ENCODE measurements at regions not wholly inside any gene's neighbourhood (a gene's known extent, or its start where the extent isn't known, plus 50 kb on each side); places are given as distances from the start of the nearest gene placed in this dataset.
"Not testable (repeated sequence)": the region's sequence is repeated elsewhere in the genome, so short reads cannot be mapped to it uniquely, and the experiment has no call there.

DNA sequence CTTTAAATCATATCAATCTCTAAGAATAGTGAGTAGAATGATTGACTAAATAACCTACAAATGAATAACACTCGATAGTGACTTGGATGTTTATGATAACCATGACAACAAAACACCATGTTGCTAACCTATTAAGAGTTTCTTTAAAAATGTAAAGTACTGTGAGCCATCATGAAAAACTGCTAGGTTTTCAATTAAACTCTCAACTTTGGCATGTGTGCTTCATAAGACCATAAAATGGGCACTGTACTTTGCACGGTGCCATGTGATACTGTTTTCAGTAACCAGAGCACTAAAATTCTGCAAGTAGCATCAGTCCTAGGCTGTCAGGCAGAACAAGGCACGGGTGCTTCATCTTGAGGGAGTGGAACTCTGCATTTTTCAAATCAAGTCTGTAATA, 96.2 kb upstream of the TRIM77 start:
- FAIRE-seq (no peak), DNase-seq (ENCODE audit: low spot score) (no peak)

DNA sequence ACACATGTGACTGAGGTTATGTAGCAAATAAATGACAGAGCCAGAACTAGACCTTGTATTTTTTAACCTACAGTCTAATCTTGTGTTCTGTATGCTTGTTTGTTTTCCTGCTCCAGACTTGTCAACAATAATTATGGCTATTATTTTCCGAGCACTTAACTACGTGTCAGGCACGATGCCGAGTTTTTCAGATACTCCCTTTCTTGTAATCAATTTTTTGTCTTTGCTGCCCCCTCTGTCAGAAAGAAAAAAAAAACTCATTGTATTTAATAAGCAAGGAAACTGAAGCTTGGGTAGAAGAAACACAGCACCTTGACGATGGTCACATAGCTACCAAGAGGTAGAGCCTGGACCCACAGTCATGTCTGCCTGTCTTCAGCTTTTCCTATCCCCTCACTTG, 95.7 kb upstream of the TRIM77 start:
- not testable (repeated sequence) for DNase-seq (ENCODE audit: low spot score); FAIRE-seq

DNA sequence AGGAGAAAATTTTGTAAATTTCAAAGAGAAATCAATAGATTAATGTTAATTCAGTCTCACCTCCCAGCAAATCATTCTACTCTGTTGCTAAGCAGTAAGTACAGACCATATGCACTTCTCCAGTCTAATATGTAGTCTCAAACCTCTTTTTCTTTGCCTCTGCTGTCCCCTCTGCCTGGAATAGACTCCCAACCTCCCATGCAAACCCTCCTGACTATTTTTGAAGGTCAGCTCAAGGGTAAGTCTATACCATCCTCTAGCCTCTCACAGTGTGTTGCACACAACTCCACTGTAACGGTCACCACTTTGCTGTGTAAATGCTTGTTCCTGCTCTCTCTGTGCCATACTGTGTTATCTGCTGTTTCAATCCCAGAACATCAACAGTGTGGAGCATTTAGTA, 94.5 kb upstream of the TRIM77 start:
- FAIRE-seq; DNase-seq (ENCODE audit: low spot score): not testable (repeated sequence)

DNA sequence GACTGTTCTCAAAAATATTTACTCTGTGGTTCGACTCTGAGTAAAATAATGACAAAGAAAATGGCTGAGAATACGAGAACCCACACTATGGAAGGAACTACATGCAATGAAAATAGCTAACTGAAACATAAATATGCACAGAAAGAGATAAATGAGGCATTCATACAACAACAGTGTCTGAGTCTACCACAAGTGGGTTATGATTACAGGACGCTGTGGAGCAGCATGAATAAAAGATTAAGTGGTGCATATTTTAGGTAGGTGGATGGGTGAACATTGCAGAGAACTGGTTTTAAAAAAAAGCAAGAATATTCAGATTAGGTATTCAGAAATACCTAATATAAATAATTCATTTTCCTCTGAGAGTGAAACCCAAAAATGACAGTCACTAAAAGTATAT, 93.9 kb upstream of the TRIM77 start:
- DNase-seq (ENCODE audit: low spot score); FAIRE-seq: not testable (repeated sequence)

DNA sequence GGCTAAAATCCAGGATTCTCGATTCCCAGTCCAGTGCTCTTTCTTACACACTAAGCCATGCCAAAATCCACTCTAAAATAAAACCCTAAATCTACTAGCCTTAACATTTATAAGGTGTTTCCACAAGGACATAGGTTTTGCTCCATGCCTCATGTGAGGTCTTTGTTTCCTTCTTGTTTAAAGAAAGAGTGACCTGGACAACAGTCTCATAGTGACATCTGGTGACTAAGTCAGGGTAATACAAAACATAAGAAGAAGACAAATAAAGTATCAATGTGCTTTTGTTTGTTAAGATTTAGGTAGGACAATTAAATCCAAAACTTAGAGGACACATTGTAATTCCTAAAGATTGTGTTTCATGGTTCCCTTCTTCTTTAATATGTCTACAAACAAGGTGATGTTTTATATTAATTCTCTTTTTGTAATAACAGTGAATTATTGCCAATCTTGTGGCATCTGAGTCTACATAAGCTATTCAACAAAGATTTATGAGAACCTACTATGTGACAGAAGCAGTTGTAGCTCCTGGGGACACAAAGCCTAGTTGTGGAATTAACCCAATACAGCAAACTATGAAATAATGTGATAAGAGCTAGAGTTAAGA, 93.0 kb upstream of the TRIM77 start:
- not testable (repeated sequence) for DNase-seq (ENCODE audit: low spot score); FAIRE-seq

DNA sequence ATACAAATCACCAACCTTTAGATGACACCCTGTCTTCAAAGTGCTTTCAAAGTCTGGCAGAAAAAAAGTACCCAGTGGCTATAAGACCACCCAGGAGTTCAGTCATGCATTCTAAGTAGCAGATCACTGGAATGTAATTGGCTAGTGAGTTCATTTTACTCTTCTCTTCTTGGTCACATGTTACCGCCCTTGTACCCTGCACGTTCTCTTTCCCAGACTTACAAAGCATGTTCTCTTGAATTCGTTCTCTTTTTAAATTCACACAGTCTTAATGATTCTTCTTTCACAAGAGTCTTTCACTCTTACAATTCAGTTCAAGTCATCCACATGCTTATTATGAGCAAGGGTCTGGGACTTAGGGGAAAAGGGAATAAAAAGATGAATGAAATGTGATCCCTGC, 89.4 kb upstream of the TRIM77 start:
- not testable (repeated sequence) for FAIRE-seq; DNase-seq (ENCODE audit: low spot score)

DNA sequence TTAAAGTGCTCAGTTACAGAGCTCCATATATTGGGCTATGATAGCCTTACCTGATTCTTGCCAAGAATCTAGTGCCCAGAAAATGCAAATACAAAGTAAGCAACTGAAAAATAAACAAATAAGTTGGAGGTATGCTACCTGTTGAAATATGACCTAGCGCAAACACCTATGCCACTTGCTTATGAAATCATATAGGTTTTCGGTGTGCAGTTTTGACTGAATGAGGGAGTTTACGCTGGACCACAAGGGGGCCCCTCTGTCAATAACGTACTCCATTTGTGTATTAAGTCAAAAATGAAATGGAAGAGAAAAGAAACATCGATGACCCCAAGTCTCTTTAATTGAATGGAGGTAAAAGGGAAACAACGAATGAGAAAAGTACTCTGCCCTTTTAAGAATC, 84.9 kb upstream of the TRIM77 start:
- DNase-seq (ENCODE audit: low spot score) (peak; percentile 6), FAIRE-seq (no peak)

DNA sequence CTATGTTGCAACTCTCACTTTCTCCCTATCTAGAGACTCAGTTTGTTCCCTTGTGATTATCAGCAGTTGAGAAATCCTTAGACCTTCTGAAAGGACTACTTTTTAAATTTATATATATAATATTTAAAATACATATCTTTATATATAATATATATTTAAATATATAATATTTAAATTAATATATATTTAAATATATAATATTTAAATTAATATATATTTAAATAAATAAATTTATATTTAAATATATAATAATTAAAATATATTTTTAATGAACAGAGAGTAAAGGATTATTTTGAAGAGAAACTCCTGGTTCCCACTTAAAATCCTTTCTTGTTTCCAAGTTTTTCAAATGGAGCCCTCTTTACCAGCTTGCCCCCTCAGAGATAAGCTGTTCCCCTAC, 83.7 kb upstream of the TRIM77 start:
- DNase-seq (ENCODE audit: low spot score) (no peak), FAIRE-seq (no peak)

DNA sequence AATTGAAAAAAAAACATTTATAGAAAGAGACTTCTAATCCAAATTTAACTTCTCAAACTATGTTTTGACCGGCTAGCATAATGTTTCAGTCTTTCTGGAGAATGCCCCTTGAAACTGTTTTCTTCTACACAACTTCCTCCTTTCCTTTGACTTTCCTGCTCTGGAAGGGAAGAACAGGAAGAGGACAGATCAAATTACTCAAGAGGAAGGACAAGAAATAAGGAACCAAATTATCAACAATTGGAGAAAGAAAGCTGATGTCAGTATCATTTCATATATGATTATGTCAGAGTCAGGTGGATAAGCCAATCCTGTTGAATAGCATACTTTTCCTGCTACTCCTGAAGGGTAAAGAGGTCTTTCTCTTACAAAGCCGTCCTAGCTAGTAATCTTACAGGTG, 83.2 kb upstream of the TRIM77 start:
- not testable (repeated sequence) for FAIRE-seq

DNA sequence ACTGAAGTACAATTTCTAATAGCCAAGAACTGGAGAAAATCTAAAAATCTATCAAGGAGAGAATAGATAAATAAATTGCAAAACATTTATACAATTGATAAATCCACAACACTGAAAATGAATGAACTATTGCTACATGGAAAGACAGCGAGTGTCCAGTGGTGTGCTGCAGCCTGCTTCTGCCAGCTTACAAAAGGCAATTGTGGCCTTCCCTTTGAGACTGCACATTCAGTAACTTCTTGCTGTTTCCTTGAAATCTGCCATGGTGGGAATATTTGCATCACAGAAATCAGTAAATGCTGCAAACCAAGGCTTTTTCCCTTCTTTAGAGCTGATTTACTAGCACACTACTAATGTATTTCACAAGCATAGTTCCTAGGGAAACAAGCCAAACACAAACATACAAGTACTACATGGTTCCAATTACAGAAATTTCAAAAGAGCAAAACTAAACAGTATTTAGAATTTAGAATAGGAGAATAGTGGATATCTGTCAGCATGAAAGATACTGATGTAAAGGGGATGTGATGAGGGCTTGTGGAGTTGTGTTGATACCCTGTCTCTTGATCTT, 76.9 kb upstream of the TRIM77 start:
- DNase-seq (ENCODE audit: low spot score), result no peak
- no peak for FAIRE-seq

More for the DNA sequence above, 83.2 kb upstream of the TRIM77 start:
- DNase-seq (ENCODE audit: low spot score), result not testable (repeated sequence)

DNA sequence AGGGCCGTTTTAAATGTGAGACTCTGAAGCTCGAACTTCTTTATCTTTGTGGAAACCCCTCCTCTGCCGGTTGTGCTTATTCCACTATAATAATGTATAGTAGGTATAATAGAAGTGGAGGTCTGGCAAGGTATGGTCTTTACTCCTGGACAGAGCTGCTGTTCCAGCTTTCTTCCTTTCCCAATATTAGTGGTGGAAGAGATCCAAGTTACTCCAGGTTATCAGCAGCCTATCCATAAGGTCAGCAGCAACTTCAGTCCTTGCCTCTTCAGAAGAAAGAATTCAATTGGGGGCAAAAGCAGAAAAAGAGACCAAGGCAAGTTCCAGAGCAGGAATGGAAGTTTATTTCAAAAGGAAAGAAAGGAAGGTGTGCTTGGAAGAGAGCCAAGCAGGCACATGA, 69.3 kb upstream of the TRIM77 start:
- FAIRE-seq; DNase-seq (ENCODE audit: low spot score): not testable (repeated sequence)

DNA sequence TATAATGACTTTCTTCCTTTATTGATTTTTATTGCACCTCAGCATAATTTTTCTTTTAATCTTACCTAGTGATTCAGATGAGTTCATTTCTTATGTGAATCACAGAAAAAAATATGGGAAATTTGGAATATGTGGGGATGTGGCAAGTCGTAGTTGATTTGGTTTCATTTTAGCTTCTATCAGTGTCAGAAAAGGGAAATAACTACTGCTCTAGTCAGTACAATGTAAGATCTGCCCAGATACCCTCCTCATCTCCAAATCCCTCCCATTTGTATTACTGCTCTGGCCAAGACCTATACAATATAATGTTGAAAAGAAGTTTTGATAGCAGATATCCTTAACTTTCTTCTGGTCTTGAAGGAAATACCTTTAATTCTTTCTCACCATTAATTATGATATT, 61.9 kb upstream of the TRIM77 start:
- not testable (repeated sequence) for FAIRE-seq; DNase-seq (ENCODE audit: low spot score)

DNA sequence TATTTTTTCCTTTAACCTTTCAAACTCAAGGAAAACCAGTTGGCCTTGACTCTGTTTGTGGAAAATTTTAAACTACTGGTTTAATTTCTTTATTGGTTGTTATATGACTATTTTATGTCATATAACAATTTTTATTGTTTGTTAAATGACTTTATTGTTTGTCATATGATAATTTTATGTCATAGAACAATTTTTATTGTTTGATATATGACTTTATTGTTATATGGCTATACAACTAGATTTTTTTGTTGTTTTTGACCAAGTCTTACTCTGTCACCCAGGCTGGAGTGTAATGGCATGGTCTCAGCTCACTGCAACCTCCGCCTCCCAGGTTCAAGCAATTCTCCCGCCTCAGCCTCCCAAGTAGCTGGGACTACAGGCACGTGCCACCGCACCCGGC, 61.1 kb upstream of the TRIM77 start:
- not testable (repeated sequence) for DNase-seq (ENCODE audit: low spot score); FAIRE-seq

DNA sequence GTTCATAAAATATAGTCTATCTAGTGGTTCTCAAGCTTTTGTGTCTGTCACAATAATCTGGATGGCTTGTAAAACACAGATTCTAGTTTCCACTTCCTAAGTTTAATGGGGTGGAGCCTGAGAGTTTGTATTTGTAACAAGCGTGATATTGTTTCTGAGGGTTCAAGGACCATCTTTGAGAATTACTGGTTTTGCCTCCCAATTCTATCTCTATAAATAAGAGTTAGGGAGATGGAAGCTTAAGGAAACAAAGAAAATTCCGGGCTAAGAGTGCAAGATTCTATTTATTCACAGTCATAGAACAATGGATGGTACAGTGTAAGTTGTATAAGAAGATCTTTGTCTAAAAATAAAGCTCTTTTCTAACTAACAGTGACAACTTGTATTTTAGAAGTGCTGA, 55.4 kb upstream of the TRIM77 start:
- FAIRE-seq, result not testable (repeated sequence)

DNA sequence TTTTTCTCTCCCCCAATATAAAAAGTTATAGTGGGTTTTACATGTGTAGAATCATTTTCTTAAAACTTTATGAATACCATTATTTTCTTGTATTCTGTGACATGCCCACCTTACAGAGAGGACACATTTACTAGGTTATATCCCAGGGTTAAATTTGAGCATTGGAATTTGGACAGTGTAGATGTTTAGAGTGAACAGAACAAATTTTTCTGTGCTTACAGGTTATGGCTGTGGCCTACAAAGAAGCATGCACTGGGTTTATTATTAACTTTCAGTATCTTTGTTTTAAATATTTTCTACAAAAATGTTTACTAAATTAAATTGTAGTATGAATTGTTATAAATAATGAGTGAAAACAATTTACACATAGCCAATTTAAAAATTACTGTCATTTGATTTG, 51.3 kb upstream of the TRIM77 start:
- DNase-seq (ENCODE audit: low spot score); FAIRE-seq: not testable (repeated sequence)

More for the DNA sequence above, 55.4 kb upstream of the TRIM77 start:
- DNase-seq (ENCODE audit: low spot score), result not testable (repeated sequence)

DNA sequence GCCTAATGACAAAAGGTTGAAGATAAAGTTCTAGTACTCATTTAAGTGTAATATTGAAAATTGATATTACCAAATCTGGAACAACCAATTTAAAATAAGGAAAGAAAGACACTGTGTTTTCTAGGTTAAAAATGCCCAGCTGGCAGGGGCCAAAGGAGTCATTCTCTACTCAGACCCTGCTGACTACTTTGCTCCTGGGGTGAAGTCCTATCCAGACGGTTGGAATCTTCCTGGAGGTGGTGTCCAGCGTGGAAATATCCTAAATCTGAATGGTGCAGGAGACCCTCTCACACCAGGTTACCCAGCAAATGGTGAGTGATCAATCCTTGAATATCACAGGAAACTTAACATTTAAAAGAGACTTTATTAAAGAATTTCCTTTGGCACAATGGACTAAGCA, 50.7 kb upstream of the TRIM77 start:
- not testable (repeated sequence) for DNase-seq (ENCODE audit: low spot score)
- FAIRE-seq, result peak; percentile 50

DNA sequence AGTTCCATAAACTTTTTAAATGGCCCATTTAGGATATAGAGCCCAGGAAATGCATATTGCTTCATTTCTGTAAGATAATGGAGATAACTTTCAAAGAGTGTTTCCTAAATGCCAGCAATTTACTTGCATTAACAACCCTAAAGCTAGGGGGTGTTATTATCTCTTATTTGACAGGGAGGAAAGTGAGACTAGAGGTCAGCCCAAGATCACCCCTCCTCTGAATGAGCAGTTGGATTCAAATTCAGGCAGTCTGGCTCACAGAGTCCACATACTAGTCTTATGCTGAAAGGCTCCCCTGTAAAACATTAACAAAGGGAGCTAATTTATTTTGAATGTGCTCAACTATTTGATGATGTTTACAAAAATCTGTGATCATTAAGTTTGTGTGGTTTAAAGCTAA, 49.9 kb upstream of the TRIM77 start:
- FAIRE-seq (no peak), DNase-seq (ENCODE audit: low spot score) (no peak)
